GM23248 (cell line): ENCODE measurements at regions not wholly inside any gene's neighbourhood (a gene's known extent, or its start where the extent isn't known, plus 50 kb on each side); places are given as distances from the start of the nearest gene placed in this dataset.

Experiments used
- EZH2 ChIP-seq: fragments of 200-600 bp; sonication (generic); IDR thresholded peaks from 2 replicates; pipeline ENCODE4 v1.6.1; 2018; ENCODE audit warnings: antibody characterized with exemption, mild to moderate bottlenecking; ENCODE audit not compliant: insufficient read depth, poor library complexity, severe bottlenecking
- EZH2phosphoT487 ChIP-seq: fragments of 200-600 bp; sonication (generic); IDR thresholded peaks from 2 replicates; pipeline ENCODE4 v1.6.1; 2018; ENCODE audit warnings: antibody characterized with exemption, moderate library complexity, mild to moderate bottlenecking, low read depth; ENCODE audit not compliant: insufficient read depth

GRCh38 chr6:154919806-154920205 is 75.3 kb upstream of the TIAM2 start:
- no peak for TF ChIP-seq EZH2
- no peak for TF ChIP-seq EZH2phosphoT487
